ENCODE measurements at regions not wholly inside any gene's neighbourhood (a gene's known extent, or its start where the extent isn't known, plus 50 kb on each side); places are given as distances from the start of the nearest gene placed in this dataset.

- Histone ChIP-seq H3K79me1 (ENCODE audit: low read depth, low read length) (no peaks in the 10 kb centered on the region), H3K4me1 (ENCODE audit: control insufficient read depth in 2 of 2, insufficient read depth in 1 of 2, low read depth in 1 of 2, low read length in 2 of 2) (peaks cover 0 to 3% of the 10 kb centered on the region in 2 donors), H4K8ac (ENCODE audit: low read depth, low read length) (no peak overlapping the region), H3K4me3 (ENCODE audit: low read length in 2 of 2) (no peak overlapping the region), H3K27me3 (ENCODE audit: control insufficient read depth in 3 of 3, insufficient read depth in 3 of 3, low read depth in 1 of 3, low read length in 3 of 3) (no peaks in the 10 kb centered on the region), H3K23ac (ENCODE audit: low read depth, low read length, poor library complexity) (no peak overlapping the region), H3K9ac (ENCODE audit: low read depth, low read length, poor library complexity) (no peak overlapping the region), H4K91ac (ENCODE audit: low read depth, low read length, poor library complexity) (no peak overlapping the region), H3K36me3 (replicated peaks in 1 of 2; ENCODE audit: control insufficient read depth in 2 of 2, insufficient read depth in 2 of 2, low read length in 2 of 2) (no peaks in the 10 kb centered on the region), H2BK15ac (ENCODE audit: low read length) (no peak overlapping the region), H3K4ac (ENCODE audit: low read length) (no peak overlapping the region), H3K9me3 (replicated peaks in 1 of 2; ENCODE audit: control insufficient read depth in 2 of 2, insufficient read depth in 1 of 2, low read depth in 1 of 2, low read length in 2 of 2) (no peaks in the 10 kb centered on the region), H2AK5ac (ENCODE audit: low read depth, low read length) (no peak overlapping the region), H3K27ac (replicated peaks; ENCODE audit: low read length) (no peak overlapping the region), H3K4me2 (ENCODE audit: insufficient read depth, low read length, poor library complexity, severe bottlenecking) (no peak overlapping the region), H3K18ac (ENCODE audit: low read length) (no peak overlapping the region), H2BK120ac (ENCODE audit: low read depth, low read length) (no peak overlapping the region), H2BK12ac (ENCODE audit: low read length) (no peak overlapping the region), H2AFZ (ENCODE audit: low read length) (no peak overlapping the region), H2BK5ac (ENCODE audit: low read length) (no peak overlapping the region), H3K14ac (ENCODE audit: low read length) (no peak overlapping the region)
- no CpG with 5 or more reads among the region's 4 CpGs for WGBS, 2 donors (ENCODE audit: extremely low coverage in 2 of 2, insufficient read length in 2 of 2, insufficient replicate concordance in 1 of 2)
- no peak for DNase-seq (ENCODE audit: low spot score)
Observed at GRCh38 chrX:124737771-124738170, 391.4 kb downstream of the SH2D1A start.

GRCh38 chrX:124747295-124747694, 400.9 kb downstream of the SH2D1A start:
- Histone ChIP-seq H3K79me1 (ENCODE audit: low read depth, low read length) (no peaks in the 10 kb centered on the region), H3K9ac (ENCODE audit: low read depth, low read length, poor library complexity) (no peak overlapping the region), H3K14ac (ENCODE audit: low read length) (no peak overlapping the region), H3K4ac (ENCODE audit: low read length) (no peak overlapping the region), H3K18ac (ENCODE audit: low read length) (no peak overlapping the region), H2BK5ac (ENCODE audit: low read length) (no peak overlapping the region), H3K27me3 (ENCODE audit: control insufficient read depth in 3 of 3, insufficient read depth in 3 of 3, low read depth in 1 of 3, low read length in 3 of 3) (no peaks in the 10 kb centered on the region), H4K91ac (ENCODE audit: low read depth, low read length, poor library complexity) (no peak overlapping the region), H3K4me1 (ENCODE audit: control insufficient read depth in 2 of 2, insufficient read depth in 1 of 2, low read depth in 1 of 2, low read length in 2 of 2) (no peaks in the 10 kb centered on the region), H4K8ac (ENCODE audit: low read depth, low read length) (no peak overlapping the region), H2AK5ac (ENCODE audit: low read depth, low read length) (no peak overlapping the region), H3K4me2 (ENCODE audit: insufficient read depth, low read length, poor library complexity, severe bottlenecking) (no peak overlapping the region), H3K4me3 (ENCODE audit: low read length in 2 of 2) (no peak overlapping the region), H2AFZ (ENCODE audit: low read length) (no peak overlapping the region), H3K23ac (ENCODE audit: low read depth, low read length, poor library complexity) (no peak overlapping the region), H2BK120ac (ENCODE audit: low read depth, low read length) (no peak overlapping the region), H2BK12ac (ENCODE audit: low read length) (no peak overlapping the region), H2BK15ac (ENCODE audit: low read length) (no peak overlapping the region), H3K9me3 (replicated peaks in 1 of 2; ENCODE audit: control insufficient read depth in 2 of 2, insufficient read depth in 1 of 2, low read depth in 1 of 2, low read length in 2 of 2) (no peaks in the 10 kb centered on the region), H3K27ac (replicated peaks; ENCODE audit: low read length) (no peak overlapping the region), H3K36me3 (replicated peaks in 1 of 2; ENCODE audit: control insufficient read depth in 2 of 2, insufficient read depth in 2 of 2, low read length in 2 of 2) (no peaks in the 10 kb centered on the region)
- WGBS, 2 donors (ENCODE audit: extremely low coverage in 2 of 2, insufficient read length in 2 of 2, insufficient replicate concordance in 1 of 2), result no CpG with 5 or more reads among the region's 2 CpGs
- no peak for DNase-seq (ENCODE audit: low spot score)

- H3K18ac ChIP-seq (ENCODE audit: low read length), result no peak overlapping the region
- H3K36me3 ChIP-seq (replicated peaks in 1 of 2; ENCODE audit: control insufficient read depth in 2 of 2, insufficient read depth in 2 of 2, low read length in 2 of 2), result no peaks in the 10 kb centered on the region
- H3K79me1 ChIP-seq (ENCODE audit: low read depth, low read length), result no peaks in the 10 kb centered on the region
- no peak overlapping the region for H4K91ac ChIP-seq (ENCODE audit: low read depth, low read length, poor library complexity)
- no peak overlapping the region for H2BK5ac ChIP-seq (ENCODE audit: low read length)
- no peak overlapping the region for H3K4me3 ChIP-seq (ENCODE audit: low read length in 2 of 2)
- H3K27me3 ChIP-seq (ENCODE audit: control insufficient read depth in 3 of 3, insufficient read depth in 3 of 3, low read depth in 1 of 3, low read length in 3 of 3), result no peaks in the 10 kb centered on the region
- H3K4me2 ChIP-seq (ENCODE audit: insufficient read depth, low read length, poor library complexity, severe bottlenecking), result no peak overlapping the region
- H3K9ac ChIP-seq (ENCODE audit: low read depth, low read length, poor library complexity), result no peak overlapping the region
- no peak overlapping the region for H2AFZ ChIP-seq (ENCODE audit: low read length)
- H2BK12ac ChIP-seq (ENCODE audit: low read length), result no peak overlapping the region
- no CpG with 5 or more reads among the region's 1 CpG for WGBS, 2 donors (ENCODE audit: extremely low coverage in 2 of 2, insufficient read length in 2 of 2, insufficient replicate concordance in 1 of 2)
- H4K8ac ChIP-seq (ENCODE audit: low read depth, low read length), result no peak overlapping the region
- H3K23ac ChIP-seq (ENCODE audit: low read depth, low read length, poor library complexity), result no peak overlapping the region
- no peaks in the 10 kb centered on the region for H3K4me1 ChIP-seq (ENCODE audit: control insufficient read depth in 2 of 2, insufficient read depth in 1 of 2, low read depth in 1 of 2, low read length in 2 of 2)
- DNase-seq (ENCODE audit: low spot score), result no peak
- no peaks in the 10 kb centered on the region for H3K9me3 ChIP-seq (replicated peaks in 1 of 2; ENCODE audit: control insufficient read depth in 2 of 2, insufficient read depth in 1 of 2, low read depth in 1 of 2, low read length in 2 of 2)
- H3K4ac ChIP-seq (ENCODE audit: low read length), result no peak overlapping the region
- no peak overlapping the region for H3K14ac ChIP-seq (ENCODE audit: low read length)
- H2BK15ac ChIP-seq (ENCODE audit: low read length), result no peak overlapping the region
- H2AK5ac ChIP-seq (ENCODE audit: low read depth, low read length), result no peak overlapping the region
- no peak overlapping the region for H3K27ac ChIP-seq (replicated peaks; ENCODE audit: low read length)
- no peak overlapping the region for H2BK120ac ChIP-seq (ENCODE audit: low read depth, low read length)
Observed at GRCh38 chrX:124764354-124764753, 418.0 kb downstream of the SH2D1A start.

GRCh38 chrX:124769166-124769565, 422.8 kb downstream of the SH2D1A start:
- Histone ChIP-seq H2BK12ac (ENCODE audit: low read length) (no peak overlapping the region), H2BK120ac (ENCODE audit: low read depth, low read length) (no peak overlapping the region), H3K36me3 (replicated peaks in 1 of 2; ENCODE audit: control insufficient read depth in 2 of 2, insufficient read depth in 2 of 2, low read length in 2 of 2) (no peaks in the 10 kb centered on the region), H2AK5ac (ENCODE audit: low read depth, low read length) (no peak overlapping the region), H3K9ac (ENCODE audit: low read depth, low read length, poor library complexity) (no peak overlapping the region), H2BK5ac (ENCODE audit: low read length) (no peak overlapping the region), H4K8ac (ENCODE audit: low read depth, low read length) (no peak overlapping the region), H3K9me3 (replicated peaks in 1 of 2; ENCODE audit: control insufficient read depth in 2 of 2, insufficient read depth in 1 of 2, low read depth in 1 of 2, low read length in 2 of 2) (no peaks in the 10 kb centered on the region), H3K4ac (ENCODE audit: low read length) (no peak overlapping the region), H3K27me3 (ENCODE audit: control insufficient read depth in 3 of 3, insufficient read depth in 3 of 3, low read depth in 1 of 3, low read length in 3 of 3) (no peaks in the 10 kb centered on the region), H3K18ac (ENCODE audit: low read length) (no peak overlapping the region), H2BK15ac (ENCODE audit: low read length) (no peak overlapping the region), H4K91ac (ENCODE audit: low read depth, low read length, poor library complexity) (no peak overlapping the region), H3K79me1 (ENCODE audit: low read depth, low read length) (no peaks in the 10 kb centered on the region), H3K4me3 (ENCODE audit: low read length in 2 of 2) (no peak overlapping the region), H2AFZ (ENCODE audit: low read length) (no peak overlapping the region), H3K4me1 (ENCODE audit: control insufficient read depth in 2 of 2, insufficient read depth in 1 of 2, low read depth in 1 of 2, low read length in 2 of 2) (no peaks in the 10 kb centered on the region), H3K27ac (replicated peaks; ENCODE audit: low read length) (no peak overlapping the region), H3K14ac (ENCODE audit: low read length) (no peak overlapping the region), H3K4me2 (ENCODE audit: insufficient read depth, low read length, poor library complexity, severe bottlenecking) (no peak overlapping the region), H3K23ac (ENCODE audit: low read depth, low read length, poor library complexity) (no peak overlapping the region)
- no CpG with 5 or more reads among the region's 3 CpGs for WGBS, 2 donors (ENCODE audit: extremely low coverage in 2 of 2, insufficient read length in 2 of 2, insufficient replicate concordance in 1 of 2)
- DNase-seq (ENCODE audit: low spot score), result no peak

All from neuronal stem cell (in vitro differentiated cells).